HFFc6 (cell line): ENCODE measurements at regions not wholly inside any gene's neighbourhood (a gene's known extent, or its start where the extent isn't known, plus 50 kb on each side); places are given as distances from the start of the nearest gene placed in this dataset.

ENCODE experiments used
- DNase-seq: peaks from one replicate; pipeline ENCODE4 v3.0.0-alpha.2; 2018
- H3K27ac Mint-ChIP-seq: 2 replicates; pipeline ENCODE4 v1.8.0; 2020; ENCODE audit warnings: mild to moderate bottlenecking, mixed read lengths
- H3K27me3 Mint-ChIP-seq: 2 replicates; pipeline ENCODE4 v1.8.0; 2021; ENCODE audit warnings: mild to moderate bottlenecking, moderate library complexity, mixed read lengths; ENCODE audit not compliant: insufficient read depth
- H3K36me3 Mint-ChIP-seq: 2 replicates; pipeline ENCODE4 v1.8.0; 2021; ENCODE audit warnings: low read depth, mixed read lengths
- H3K4me1 Mint-ChIP-seq: 2 replicates; pipeline ENCODE4 v1.8.0; 2020; ENCODE audit warnings: low read depth, mixed read lengths
- H3K4me3 Mint-ChIP-seq: 2 replicates; pipeline ENCODE4 v1.8.0; 2020; ENCODE audit warnings: mild to moderate bottlenecking, moderate library complexity, mixed read lengths
- H3K9me3 Mint-ChIP-seq: 2 replicates; pipeline ENCODE4 v1.8.0; 2020; ENCODE audit warnings: mild to moderate bottlenecking, mixed read lengths
- CTCF ChIP-seq: fragments of 200-600 bp; sonication (generic); IDR thresholded peaks from 2 replicates; pipeline ENCODE4 v1.5.0; 2021; ENCODE audit warnings: antibody characterized with exemption, mild to moderate bottlenecking

- Mint-ChIP-seq H3K27ac (no peak overlapping the region), H3K4me3 (no peak overlapping the region), H3K9me3 (no peaks in the 10 kb centered on the region), H3K27me3 (no peaks in the 10 kb centered on the region; the same call in 1 of the 2 replicates), H3K36me3 (no peaks in the 10 kb centered on the region), H3K4me1 (no peaks in the 10 kb centered on the region)
- DNase-seq: no peak
- no peak for TF ChIP-seq CTCF
These were observed 286.2 kb upstream of the DUSP10 start for GRCh38 chr1:222028116-222028515.

- Mint-ChIP-seq H3K4me1 (peaks cover 2% of the 10 kb centered on the region), H3K36me3 (no peaks in the 10 kb centered on the region), H3K27me3 (no peaks in the 10 kb centered on the region; the same call in 1 of the 2 replicates), H3K27ac (no peak overlapping the region), H3K9me3 (no peaks in the 10 kb centered on the region), H3K4me3 (no peak overlapping the region)
- DNase-seq: no peak
- TF ChIP-seq CTCF: no peak
These were observed 284.4 kb upstream of the DUSP10 start for GRCh38 chr1:222026280-222026679.

GRCh38 chr1:222023025-222023424 lies 281.1 kb upstream of the DUSP10 start:
- Mint-ChIP-seq H3K27me3 (no peaks in the 10 kb centered on the region; the same call in 1 of the 2 replicates), H3K4me1 (peaks cover 9% of the 10 kb centered on the region), H3K4me3 (no peak overlapping the region), H3K9me3 (no peaks in the 10 kb centered on the region), H3K36me3 (no peaks in the 10 kb centered on the region), H3K27ac (no peak overlapping the region)
- no peak for TF ChIP-seq CTCF
- DNase-seq: no peak

GRCh38 chr1:222021129-222021528 lies 279.2 kb upstream of the DUSP10 start:
- H3K4me1 Mint-ChIP-seq: peaks cover 9% of the 10 kb centered on the region
- no peak overlapping the region for H3K27ac Mint-ChIP-seq
- no peaks in the 10 kb centered on the region for H3K9me3 Mint-ChIP-seq
- no peaks in the 10 kb centered on the region; the same call in 1 of the 2 replicates for H3K27me3 Mint-ChIP-seq
- H3K36me3 Mint-ChIP-seq: no peaks in the 10 kb centered on the region
- no peak overlapping the region for H3K4me3 Mint-ChIP-seq
- no peak for DNase-seq
- TF ChIP-seq CTCF: no peak

GRCh38 chr1:222020553-222020952 lies 278.7 kb upstream of the DUSP10 start:
- no peak overlapping the region for H3K27ac Mint-ChIP-seq
- no peaks in the 10 kb centered on the region; the same call in 1 of the 2 replicates for H3K27me3 Mint-ChIP-seq
- H3K36me3 Mint-ChIP-seq: no peaks in the 10 kb centered on the region
- H3K4me3 Mint-ChIP-seq: no peak overlapping the region
- no peak for TF ChIP-seq CTCF
- peaks cover 9% of the 10 kb centered on the region for H3K4me1 Mint-ChIP-seq
- no peaks in the 10 kb centered on the region for H3K9me3 Mint-ChIP-seq
- no peak for DNase-seq

- Mint-ChIP-seq H3K27me3 (no peaks in the 10 kb centered on the region), H3K4me1 (peaks cover 9% of the 10 kb centered on the region), H3K27ac (no peak overlapping the region), H3K9me3 (no peaks in the 10 kb centered on the region), H3K36me3 (no peaks in the 10 kb centered on the region), H3K4me3 (no peak overlapping the region)
- no peak for TF ChIP-seq CTCF
- DNase-seq: no peak
These were observed 277.1 kb upstream of the DUSP10 start for GRCh38 chr1:222019029-222019428.
